ENCODE measurements at regions not wholly inside any gene's neighbourhood (a gene's known extent, or its start where the extent isn't known, plus 50 kb on each side); places are given as distances from the start of the nearest gene placed in this dataset.

- H3K27me3 ChIP-seq: no peaks in the 10 kb centered on the region
- 65 to 69% methylated on average over 1 of the region's 1 CpG for WGBS, 2 donors
- no peak overlapping the region for H3K27ac ChIP-seq
- H3K9me3 ChIP-seq: no peaks in the 10 kb centered on the region
- no peak for ATAC-seq (ENCODE audit: low FRiP score in 2 of 2)
- no peak for DNase-seq
- TF ChIP-seq POLR2A (IDR thresholded peaks at IDR 0.05): no peak
- no peak for TF ChIP-seq CTCF (IDR thresholded peaks at IDR 0.05)
- TF ChIP-seq POLR2AphosphoS5 (IDR thresholded peaks at IDR 0.05): no peak
- TF ChIP-seq EP300 (IDR thresholded peaks at IDR 0.05): no peak
- H3K4me3 ChIP-seq: no peak overlapping the region
- no peaks in the 10 kb centered on the region for H3K36me3 ChIP-seq
- H3K4me1 ChIP-seq: no peaks in the 10 kb centered on the region
These were observed 91.1 kb downstream of the GPR37 start for GRCh38 chr7:124674451-124674850.

- DNase-seq (no peak), ATAC-seq (ENCODE audit: low FRiP score in 2 of 2) (no peak)
- 89 to 91% methylated on average over 1 of the region's 1 CpG for WGBS, 2 donors
- H3K27ac ChIP-seq: no peak overlapping the region
- TF ChIP-seq POLR2AphosphoS5 (IDR thresholded peaks at IDR 0.05): no peak
- TF ChIP-seq CTCF (IDR thresholded peaks at IDR 0.05): no peak
- no peaks in the 10 kb centered on the region for H3K4me1 ChIP-seq
- no peaks in the 10 kb centered on the region for H3K27me3 ChIP-seq
- H3K4me3 ChIP-seq: no peak overlapping the region
- H3K9me3 ChIP-seq: no peaks in the 10 kb centered on the region
- H3K36me3 ChIP-seq: no peaks in the 10 kb centered on the region
These were observed 93.6 kb downstream of the GPR37 start for GRCh38 chr7:124672011-124672410.

- Histone ChIP-seq H3K4me1 (no peaks in the 10 kb centered on the region), H3K27ac (no peak overlapping the region), H3K27me3 (no peaks in the 10 kb centered on the region), H3K36me3 (no peaks in the 10 kb centered on the region), H3K9me3 (no peaks in the 10 kb centered on the region), H3K4me3 (no peak overlapping the region)
- TF ChIP-seq POLR2AphosphoS5 (IDR thresholded peaks at IDR 0.05) (no peak), CTCF (IDR thresholded peaks at IDR 0.05) (no peak), EP300 (IDR thresholded peaks at IDR 0.05) (no peak), POLR2A (IDR thresholded peaks at IDR 0.05) (no peak)
- DNase-seq (no peak), ATAC-seq (ENCODE audit: low FRiP score in 2 of 2) (no peak)
- 54 to 59% methylated on average over 9 of the region's 9 CpGs for WGBS, 2 donors
These were observed 98.1 kb downstream of the GPR37 start for GRCh38 chr7:124667312-124668153.

- ATAC-seq (ENCODE audit: low FRiP score in 2 of 2) (no peak), DNase-seq (no peak)
- Histone ChIP-seq H3K27ac (no peak overlapping the region), H3K36me3 (no peaks in the 10 kb centered on the region), H3K4me1 (no peaks in the 10 kb centered on the region), H3K9me3 (no peaks in the 10 kb centered on the region), H3K27me3 (no peaks in the 10 kb centered on the region), H3K4me3 (no peak overlapping the region)
- no peak for TF ChIP-seq POLR2AphosphoS5 (IDR thresholded peaks at IDR 0.05)
- TF ChIP-seq POLR2A (IDR thresholded peaks at IDR 0.05): no peak
- TF ChIP-seq EP300 (IDR thresholded peaks at IDR 0.05): no peak
- TF ChIP-seq CTCF (IDR thresholded peaks at IDR 0.05): no peak
These were observed 102.7 kb downstream of the GPR37 start for GRCh38 chr7:124662937-124663336.

- ATAC-seq (ENCODE audit: low FRiP score in 2 of 2) (no peak), DNase-seq (no peak)
- Histone ChIP-seq H3K4me1 (no peaks in the 10 kb centered on the region), H3K36me3 (no peaks in the 10 kb centered on the region), H3K9me3 (no peaks in the 10 kb centered on the region), H3K27me3 (no peaks in the 10 kb centered on the region), H3K4me3 (no peak overlapping the region), H3K27ac (no peak overlapping the region)
- no peak for TF ChIP-seq POLR2AphosphoS5 (IDR thresholded peaks at IDR 0.05)
- no peak for TF ChIP-seq CTCF (IDR thresholded peaks at IDR 0.05)
- no peak for TF ChIP-seq POLR2A (IDR thresholded peaks at IDR 0.05)
- TF ChIP-seq EP300 (IDR thresholded peaks at IDR 0.05): no peak
- 69 to 74% methylated on average over 4 of the region's 4 CpGs for WGBS, 2 donors
These were observed 103.2 kb downstream of the GPR37 start for GRCh38 chr7:124662372-124662771.
